Epithelial cell of esophagus (primary cell): ENCODE measurements at regions not wholly inside any gene's neighbourhood (a gene's known extent, or its start where the extent isn't known, plus 50 kb on each side); places are given as distances from the start of the nearest gene placed in this dataset.

Experiments
- DNase-seq: peaks from one replicate; pipeline ENCODE4 v3.0.0; 2010; ENCODE audit warnings: low read depth
- H3K4me3 ChIP-seq: 2 replicates; pipeline ENCODE4 v1.5.1; 2011; ENCODE audit warnings: mild to moderate bottlenecking, low read length, control low read depth
- TF ChIP-seq, protein P1 (sequence below): IDR thresholded peaks from 2 replicates; pipeline ENCODE4 v1.5.1; 2011; ENCODE audit warnings: low read depth, mild to moderate bottlenecking, low read length, control low read depth, inconsistent platforms; ENCODE audit not compliant: insufficient read depth; ENCODE audit errors: missing control alignments

GRCh38 chr6:145112711-145113148 lies 622.6 kb downstream of the EPM2A start:
- DNase-seq = peak; percentile 87
- H3K4me3 ChIP-seq = no peak overlapping the region
- TF ChIP-seq, protein P1, sequence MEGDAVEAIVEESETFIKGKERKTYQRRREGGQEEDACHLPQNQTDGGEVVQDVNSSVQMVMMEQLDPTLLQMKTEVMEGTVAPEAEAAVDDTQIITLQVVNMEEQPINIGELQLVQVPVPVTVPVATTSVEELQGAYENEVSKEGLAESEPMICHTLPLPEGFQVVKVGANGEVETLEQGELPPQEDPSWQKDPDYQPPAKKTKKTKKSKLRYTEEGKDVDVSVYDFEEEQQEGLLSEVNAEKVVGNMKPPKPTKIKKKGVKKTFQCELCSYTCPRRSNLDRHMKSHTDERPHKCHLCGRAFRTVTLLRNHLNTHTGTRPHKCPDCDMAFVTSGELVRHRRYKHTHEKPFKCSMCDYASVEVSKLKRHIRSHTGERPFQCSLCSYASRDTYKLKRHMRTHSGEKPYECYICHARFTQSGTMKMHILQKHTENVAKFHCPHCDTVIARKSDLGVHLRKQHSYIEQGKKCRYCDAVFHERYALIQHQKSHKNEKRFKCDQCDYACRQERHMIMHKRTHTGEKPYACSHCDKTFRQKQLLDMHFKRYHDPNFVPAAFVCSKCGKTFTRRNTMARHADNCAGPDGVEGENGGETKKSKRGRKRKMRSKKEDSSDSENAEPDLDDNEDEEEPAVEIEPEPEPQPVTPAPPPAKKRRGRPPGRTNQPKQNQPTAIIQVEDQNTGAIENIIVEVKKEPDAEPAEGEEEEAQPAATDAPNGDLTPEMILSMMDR = no peak

- TF ChIP-seq, protein P1 = no peak
Measured at GRCh38 chr6:145115638-145116037, 619.7 kb downstream of the EPM2A start.

DNA sequence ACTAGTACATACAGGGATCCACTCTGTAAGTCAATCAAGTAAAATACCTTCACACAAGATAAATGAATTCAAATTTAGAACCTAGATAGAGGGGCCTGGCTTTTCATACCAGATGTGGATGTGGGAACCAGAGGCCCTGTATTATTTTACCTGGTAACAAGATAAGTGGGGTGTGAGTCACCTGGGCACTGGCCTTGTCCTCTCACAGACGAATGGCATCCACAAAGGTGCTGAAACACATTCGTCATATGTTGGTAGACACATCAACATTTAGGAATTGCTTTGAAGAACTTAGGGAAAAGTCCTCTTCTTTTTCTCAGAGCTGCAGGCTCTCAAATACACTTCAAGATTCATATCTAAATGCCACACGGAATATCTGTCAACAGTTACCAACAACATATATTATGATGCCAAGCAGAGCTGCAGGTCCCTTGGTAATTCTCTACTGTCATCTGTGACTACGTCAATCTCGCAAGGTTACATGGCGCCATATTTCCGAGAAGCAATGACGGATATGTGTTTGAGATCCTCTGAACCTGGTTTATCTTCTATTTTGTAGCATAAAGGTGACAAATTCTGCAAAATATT lies 618.6 kb downstream of the EPM2A start:
- TF ChIP-seq, protein P1 = no peak
- no peak overlapping the region for H3K4me3 ChIP-seq
- DNase-seq = peak; percentile 92

More at GRCh38 chr6:145115638-145116037, 619.7 kb downstream of the EPM2A start:
- no peak for DNase-seq
- H3K4me3 ChIP-seq = no peak overlapping the region

GRCh38 chr6:145118224-145118623 lies 617.1 kb downstream of the EPM2A start:
- no peak overlapping the region for H3K4me3 ChIP-seq
- no peak for DNase-seq
- TF ChIP-seq, protein P1 = no peak

- no peak for DNase-seq
- TF ChIP-seq, protein P1 = no peak
Measured at GRCh38 chr6:145119081-145119480, 616.2 kb downstream of the EPM2A start.

DNA sequence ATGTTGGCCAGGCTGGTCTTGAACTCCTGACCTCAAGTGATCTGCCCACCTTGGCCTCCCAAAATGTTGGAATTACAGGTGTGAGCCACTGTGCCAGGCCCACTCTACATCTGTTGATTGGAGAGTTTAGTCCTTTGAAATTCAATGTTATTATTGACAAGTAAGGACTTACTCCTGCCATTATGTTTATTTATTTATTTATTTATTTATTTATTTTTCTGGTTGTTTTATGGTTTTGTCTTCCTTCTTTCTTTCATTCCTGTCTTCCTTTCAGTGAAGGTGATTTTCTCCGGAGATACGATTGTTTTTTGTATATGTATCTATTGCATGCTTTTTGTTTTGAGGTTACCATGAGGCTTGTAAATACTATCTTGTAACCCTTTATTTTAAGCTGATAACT lies 602.6 kb downstream of the EPM2A start:
- DNase-seq = no peak
- TF ChIP-seq, protein P1 = no peak

More at GRCh38 chr6:145119081-145119480, 616.2 kb downstream of the EPM2A start:
- H3K4me3 ChIP-seq = no peak overlapping the region

DNA sequence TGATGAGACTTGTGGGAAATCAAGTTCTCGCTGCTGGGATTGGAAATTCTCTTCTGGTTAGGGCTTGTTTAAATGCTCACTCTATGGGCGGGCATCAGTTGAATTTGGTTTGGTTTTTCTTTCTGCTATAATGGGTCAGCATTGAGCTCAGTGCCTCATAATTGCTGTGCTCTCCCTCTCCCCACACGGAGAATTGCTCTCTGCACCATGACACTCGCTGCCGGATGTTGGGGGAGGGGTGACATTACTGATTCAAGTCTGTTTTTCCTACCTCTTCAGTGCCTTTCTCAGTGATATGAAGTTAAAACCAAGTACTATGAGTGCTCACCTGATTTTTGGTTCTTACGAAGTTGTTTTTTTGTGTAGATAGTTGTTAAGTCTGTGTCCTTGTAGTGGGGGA lies 599.6 kb downstream of the EPM2A start:
- DNase-seq = no peak
- TF ChIP-seq, protein P1 = no peak
- no peak overlapping the region for H3K4me3 ChIP-seq

More for the DNA sequence above, 602.6 kb downstream of the EPM2A start:
- H3K4me3 ChIP-seq = no peak overlapping the region
